ENCODE measurements at regions not wholly inside any gene's neighbourhood (a gene's known extent, or its start where the extent isn't known, plus 50 kb on each side); places are given as distances from the start of the nearest gene placed in this dataset.
"Not testable (repeated sequence)": the region's sequence is repeated elsewhere in the genome, so short reads cannot be mapped to it uniquely, and the experiment has no call there.

DNA sequence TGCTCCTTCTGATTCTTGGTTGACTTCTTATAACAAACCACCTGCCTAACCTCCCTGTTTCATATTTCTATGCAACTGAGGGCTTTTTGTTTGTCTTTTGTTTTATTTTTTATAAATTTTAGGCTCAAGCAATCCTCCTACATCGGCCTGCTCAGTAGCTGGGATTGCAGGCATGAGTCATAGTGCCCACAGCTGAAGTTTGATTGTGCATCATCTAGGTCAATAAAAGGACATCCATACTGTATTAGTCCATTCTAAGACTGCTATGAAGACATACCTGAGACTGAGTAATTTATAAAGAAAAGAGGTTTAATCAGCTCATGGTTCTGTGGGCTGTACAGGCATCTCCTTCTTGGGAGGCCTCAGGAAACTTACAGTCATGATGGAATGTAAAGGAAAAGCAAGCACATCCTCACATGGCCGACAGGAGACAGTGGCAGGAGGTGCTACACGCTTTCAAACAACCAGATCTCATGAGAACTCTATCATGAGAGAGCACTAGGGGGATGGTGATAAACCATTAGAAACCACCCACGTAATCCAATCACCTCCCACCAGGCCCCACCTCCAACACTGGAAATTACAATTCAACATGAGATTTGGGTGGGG is 285.0 kb downstream of the SIPA1L2 start:
- no peaks in the 10 kb centered on the region for H3K4me1 Mint-ChIP-seq
- peaks cover 6% of the 10 kb centered on the region for H3K9me3 Mint-ChIP-seq
- DNase-seq = no peak
- no peak overlapping the region for H3K4me3 Mint-ChIP-seq
- H3K27ac Mint-ChIP-seq = no peak overlapping the region
- H3K27me3 Mint-ChIP-seq = peaks cover 27% of the 10 kb centered on the region
- no peaks in the 10 kb centered on the region for H3K36me3 Mint-ChIP-seq

DNA sequence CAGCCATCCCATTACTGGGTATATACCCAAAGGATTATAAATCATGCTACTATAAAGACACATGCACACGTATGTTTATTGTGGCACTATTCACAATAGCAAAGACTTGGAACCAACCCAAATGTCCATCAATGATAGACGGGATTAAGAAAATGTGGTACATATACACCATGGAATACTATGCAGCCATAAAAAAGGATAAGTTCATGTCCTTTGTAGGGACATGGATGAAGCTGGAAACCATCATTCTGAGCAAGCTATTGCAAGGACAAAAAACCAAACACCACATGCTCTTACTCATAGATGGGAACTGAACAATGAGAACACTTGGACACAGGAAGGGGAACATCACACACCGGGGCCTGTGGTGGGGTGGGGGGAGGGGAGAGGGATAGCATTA is 285.7 kb downstream of the SIPA1L2 start:
- not testable (repeated sequence) for H3K36me3 Mint-ChIP-seq, H3K27ac Mint-ChIP-seq, DNase-seq, H3K9me3 Mint-ChIP-seq, H3K4me1 Mint-ChIP-seq, H3K4me3 Mint-ChIP-seq
- peaks cover 22% of the 10 kb centered on the region for H3K27me3 Mint-ChIP-seq

GRCh38 chr1:232340446-232340845 is 289.5 kb downstream of the SIPA1L2 start:
- peaks cover 3% of the 10 kb centered on the region for H3K4me1 Mint-ChIP-seq
- H3K9me3 Mint-ChIP-seq = peaks cover 6% of the 10 kb centered on the region
- H3K27me3 Mint-ChIP-seq = peaks cover 28% of the 10 kb centered on the region
- H3K27ac Mint-ChIP-seq = no peak overlapping the region
- no peaks in the 10 kb centered on the region for H3K36me3 Mint-ChIP-seq
- H3K4me3 Mint-ChIP-seq = no peak overlapping the region
- no peak for DNase-seq

DNA sequence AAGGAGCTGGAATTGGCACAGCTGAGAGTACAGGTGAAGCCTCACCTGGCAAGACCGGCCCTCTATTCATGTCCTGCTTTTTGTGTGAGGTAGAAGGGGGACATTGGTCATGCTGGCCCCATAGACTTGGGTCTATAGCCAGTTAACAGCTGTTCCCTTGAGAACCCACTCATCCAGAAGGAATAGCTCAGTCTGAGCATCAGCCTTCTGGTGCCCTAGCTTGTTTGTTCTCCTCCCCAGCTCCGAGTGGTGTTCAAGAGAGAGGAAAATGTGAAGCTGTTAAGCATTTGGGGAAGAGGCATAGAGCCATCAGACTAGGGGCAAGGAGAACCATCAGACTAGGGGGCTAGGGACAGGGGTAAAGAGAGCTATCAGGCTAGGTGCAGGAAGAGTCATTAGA is 290.9 kb downstream of the SIPA1L2 start:
- Mint-ChIP-seq H3K27me3 (peaks cover 31% of the 10 kb centered on the region), H3K27ac (no peak overlapping the region), H3K36me3 (no peaks in the 10 kb centered on the region), H3K9me3 (peaks cover 8% of the 10 kb centered on the region), H3K4me3 (no peak overlapping the region), H3K4me1 (peaks cover 12% of the 10 kb centered on the region)
- no peak for DNase-seq

GRCh38 chr1:232335741-232336293 is 294.1 kb downstream of the SIPA1L2 start:
- no peak overlapping the region for H3K4me3 Mint-ChIP-seq
- H3K36me3 Mint-ChIP-seq = no peaks in the 10 kb centered on the region

DNA sequence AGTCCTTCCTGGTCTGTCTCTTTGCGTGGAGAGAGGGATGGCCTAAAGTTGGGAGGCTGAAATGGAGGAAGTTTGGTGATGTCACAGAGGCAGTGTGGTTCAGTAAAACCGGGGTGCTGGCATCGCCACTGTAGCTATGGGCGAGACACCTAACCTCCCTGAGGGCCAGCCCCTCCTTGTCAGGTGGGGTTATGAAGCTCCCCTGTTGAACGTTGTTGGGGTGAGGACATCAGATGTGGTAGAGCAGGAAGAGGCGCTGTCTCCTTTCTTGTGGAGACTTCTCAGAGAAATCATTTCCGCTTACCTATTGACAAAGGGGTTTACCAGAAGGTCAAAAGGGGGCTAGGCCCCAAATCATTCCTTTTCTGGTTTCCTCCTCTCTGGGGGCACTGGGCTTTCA is 294.7 kb downstream of the SIPA1L2 start:
- peaks cover 4% of the 10 kb centered on the region for H3K9me3 Mint-ChIP-seq
- H3K27me3 Mint-ChIP-seq = peaks cover 32% of the 10 kb centered on the region
- H3K36me3 Mint-ChIP-seq = no peaks in the 10 kb centered on the region
- DNase-seq = peak; percentile 18
- H3K4me3 Mint-ChIP-seq = no peak overlapping the region
- peaks cover 17% of the 10 kb centered on the region for H3K4me1 Mint-ChIP-seq
- peak overlapping the region; percentile 46 for H3K27ac Mint-ChIP-seq

More at GRCh38 chr1:232335741-232336293, 294.1 kb downstream of the SIPA1L2 start:
- H3K27me3 Mint-ChIP-seq = peaks cover 35% of the 10 kb centered on the region
- no peak for DNase-seq
- no peak overlapping the region for H3K27ac Mint-ChIP-seq
- H3K9me3 Mint-ChIP-seq = peaks cover 4% of the 10 kb centered on the region
- H3K4me1 Mint-ChIP-seq = peaks cover 17% of the 10 kb centered on the region

DNA sequence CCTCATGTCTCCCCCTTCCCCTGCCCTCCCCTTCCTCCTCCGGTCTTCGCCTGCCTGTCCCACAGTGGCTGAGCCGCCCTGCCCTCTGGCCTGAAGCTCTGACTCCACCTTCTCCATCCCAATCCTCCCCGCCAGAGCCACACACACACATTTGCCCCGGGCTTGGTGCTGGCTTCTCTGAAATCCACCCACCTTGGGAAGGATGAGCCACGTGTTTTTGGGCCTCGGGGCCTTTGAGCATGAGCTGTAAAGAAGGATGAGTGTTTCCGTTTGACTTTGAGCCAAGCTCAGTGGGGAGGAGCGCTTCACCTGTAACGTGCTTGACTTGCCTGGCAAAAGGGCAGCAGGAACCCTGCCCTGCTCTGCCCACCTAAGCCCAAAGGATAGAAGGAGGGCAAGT is 295.1 kb downstream of the SIPA1L2 start:
- H3K27ac Mint-ChIP-seq = no peak overlapping the region
- H3K27me3 Mint-ChIP-seq = peaks cover 32% of the 10 kb centered on the region
- H3K4me1 Mint-ChIP-seq = peaks cover 17% of the 10 kb centered on the region
- no peaks in the 10 kb centered on the region for H3K36me3 Mint-ChIP-seq
- H3K9me3 Mint-ChIP-seq = peaks cover 4% of the 10 kb centered on the region
- DNase-seq = no peak
- no peak overlapping the region for H3K4me3 Mint-ChIP-seq

DNA sequence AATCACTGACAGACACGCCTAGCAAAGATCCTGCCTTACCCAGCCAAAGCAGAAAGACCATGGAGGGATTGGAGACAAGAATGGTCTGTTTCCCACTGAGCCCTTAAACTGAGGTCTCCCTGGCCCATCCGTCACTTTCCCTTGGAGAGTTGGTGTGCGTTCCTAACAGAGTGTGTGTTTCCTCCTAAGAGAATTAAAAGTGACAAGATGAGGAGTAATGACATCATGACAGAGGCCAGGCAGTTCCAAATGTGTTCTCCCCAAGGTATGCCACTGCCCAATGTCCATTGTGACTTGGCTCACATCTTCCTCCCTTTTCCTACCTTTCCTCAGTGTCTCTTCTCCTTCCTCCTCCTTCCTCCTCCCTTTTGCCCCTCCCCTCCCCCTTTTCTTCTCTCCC is 295.7 kb downstream of the SIPA1L2 start:
- H3K4me3 Mint-ChIP-seq = no peak overlapping the region
- H3K36me3 Mint-ChIP-seq = no peaks in the 10 kb centered on the region
- H3K27me3 Mint-ChIP-seq = peaks cover 36% of the 10 kb centered on the region
- H3K9me3 Mint-ChIP-seq = peaks cover 4% of the 10 kb centered on the region
- no peak for DNase-seq
- no peak overlapping the region for H3K27ac Mint-ChIP-seq
- H3K4me1 Mint-ChIP-seq = peaks cover 17% of the 10 kb centered on the region

- Mint-ChIP-seq H3K4me3 (no peak overlapping the region), H3K36me3 (no peaks in the 10 kb centered on the region), H3K27me3 (peaks cover 32% of the 10 kb centered on the region), H3K9me3 (peaks cover 4% of the 10 kb centered on the region), H3K4me1 (peaks cover 17% of the 10 kb centered on the region), H3K27ac (no peak overlapping the region)
- no peak for DNase-seq
These were observed 296.5 kb downstream of the SIPA1L2 start for GRCh38 chr1:232333419-232333767.

DNA sequence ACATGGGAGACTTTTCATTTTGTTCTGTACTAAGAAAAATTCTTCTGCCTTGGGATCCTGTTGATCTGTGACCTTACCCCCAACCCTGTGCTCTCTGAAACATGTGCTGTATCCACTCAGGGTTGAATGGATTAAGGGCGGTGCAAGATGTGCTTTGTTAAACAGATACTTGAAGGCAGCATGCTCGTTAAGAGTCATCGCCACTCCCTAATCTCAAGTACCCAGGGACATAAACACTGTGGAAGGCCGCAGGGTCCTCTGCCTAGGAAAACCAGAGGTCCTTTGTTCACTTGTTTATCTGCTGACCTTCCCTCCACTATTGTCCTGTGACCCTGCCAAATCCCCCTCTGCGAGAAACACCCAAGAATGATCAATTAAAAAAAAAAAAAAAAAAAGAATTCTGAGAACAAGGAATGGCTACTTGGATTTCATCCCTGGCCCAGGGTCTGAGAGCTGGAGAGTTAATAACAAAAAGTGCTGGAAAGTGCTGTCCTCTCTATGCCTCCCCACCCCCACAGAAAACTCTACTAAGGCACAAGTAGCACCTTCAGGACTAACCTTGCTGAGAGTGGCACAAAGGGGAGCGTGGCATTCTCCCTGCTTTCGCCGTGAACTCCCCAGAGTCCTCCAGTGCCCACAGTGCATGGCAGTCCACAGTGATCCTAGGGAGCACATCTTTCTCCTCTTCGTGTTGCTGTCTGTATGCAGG is 297.1 kb downstream of the SIPA1L2 start:
- Mint-ChIP-seq H3K27me3 (peaks cover 28% of the 10 kb centered on the region), H3K4me1 (peaks cover 17% of the 10 kb centered on the region)
- not testable (repeated sequence) for H3K4me3 Mint-ChIP-seq

GRCh38 chr1:232329103-232329813 is 300.7 kb downstream of the SIPA1L2 start:
- Mint-ChIP-seq H3K4me3 (no peak overlapping the region), H3K27me3 (peaks cover 14% of the 10 kb centered on the region), H3K36me3 (no peaks in the 10 kb centered on the region), H3K4me1 (peaks cover 5% of the 10 kb centered on the region), H3K9me3 (no peaks in the 10 kb centered on the region), H3K27ac (no peak overlapping the region)
- no peak for DNase-seq

More for the DNA sequence above, 297.1 kb downstream of the SIPA1L2 start:
- not testable (repeated sequence) for H3K36me3 Mint-ChIP-seq, H3K27ac Mint-ChIP-seq, DNase-seq, H3K9me3 Mint-ChIP-seq

DNA sequence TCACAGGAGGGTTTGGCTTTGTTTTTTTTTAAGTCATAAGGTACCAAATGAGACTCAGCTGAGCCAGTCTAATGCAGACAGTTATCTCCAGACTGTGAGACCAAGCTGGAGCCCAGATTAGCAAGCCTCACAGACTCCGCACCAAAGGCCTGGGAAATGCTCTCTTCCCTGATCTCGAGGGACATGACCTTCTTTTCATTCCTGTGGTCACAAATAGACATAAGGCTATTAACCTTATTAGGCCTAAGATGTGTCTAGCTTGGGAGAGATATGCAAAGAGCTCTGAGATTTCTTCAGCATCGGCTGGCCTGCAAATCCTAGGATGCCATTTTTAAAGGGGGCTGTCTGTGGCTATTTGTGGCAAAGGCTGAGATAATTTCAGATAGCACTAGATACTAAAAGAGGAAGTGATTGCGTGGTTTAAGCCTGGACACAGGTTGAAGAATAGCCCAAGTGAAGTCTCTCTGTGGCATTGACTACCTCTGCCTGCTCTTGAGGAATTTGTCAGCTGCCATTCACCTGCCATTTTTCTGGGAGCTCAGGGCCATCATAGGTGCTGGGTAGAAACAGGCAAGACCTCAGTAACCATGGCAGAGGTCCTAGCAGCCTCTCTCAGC is 301.3 kb downstream of the SIPA1L2 start:
- Mint-ChIP-seq H3K27me3 (peaks cover 10% of the 10 kb centered on the region), H3K27ac (no peak overlapping the region)
- no peak for DNase-seq

GRCh38 chr1:232327899-232328298 is 302.0 kb downstream of the SIPA1L2 start:
- DNase-seq = no peak
- Mint-ChIP-seq H3K9me3 (no peaks in the 10 kb centered on the region), H3K4me1 (no peaks in the 10 kb centered on the region), H3K36me3 (no peaks in the 10 kb centered on the region), H3K27ac (no peak overlapping the region), H3K4me3 (no peak overlapping the region), H3K27me3 (peaks cover 8% of the 10 kb centered on the region)

More for the DNA sequence above, 301.3 kb downstream of the SIPA1L2 start:
- H3K4me1 Mint-ChIP-seq = peaks cover 1% of the 10 kb centered on the region
- no peak overlapping the region for H3K4me3 Mint-ChIP-seq
- H3K36me3 Mint-ChIP-seq = no peaks in the 10 kb centered on the region
- no peaks in the 10 kb centered on the region for H3K9me3 Mint-ChIP-seq

GRCh38 chr1:232327269-232327668 is 302.7 kb downstream of the SIPA1L2 start:
- DNase-seq = no peak
- Mint-ChIP-seq H3K36me3 (no peaks in the 10 kb centered on the region), H3K4me3 (no peak overlapping the region), H3K27ac (no peak overlapping the region), H3K27me3 (peaks cover 8% of the 10 kb centered on the region), H3K9me3 (no peaks in the 10 kb centered on the region), H3K4me1 (no peaks in the 10 kb centered on the region)

DNA sequence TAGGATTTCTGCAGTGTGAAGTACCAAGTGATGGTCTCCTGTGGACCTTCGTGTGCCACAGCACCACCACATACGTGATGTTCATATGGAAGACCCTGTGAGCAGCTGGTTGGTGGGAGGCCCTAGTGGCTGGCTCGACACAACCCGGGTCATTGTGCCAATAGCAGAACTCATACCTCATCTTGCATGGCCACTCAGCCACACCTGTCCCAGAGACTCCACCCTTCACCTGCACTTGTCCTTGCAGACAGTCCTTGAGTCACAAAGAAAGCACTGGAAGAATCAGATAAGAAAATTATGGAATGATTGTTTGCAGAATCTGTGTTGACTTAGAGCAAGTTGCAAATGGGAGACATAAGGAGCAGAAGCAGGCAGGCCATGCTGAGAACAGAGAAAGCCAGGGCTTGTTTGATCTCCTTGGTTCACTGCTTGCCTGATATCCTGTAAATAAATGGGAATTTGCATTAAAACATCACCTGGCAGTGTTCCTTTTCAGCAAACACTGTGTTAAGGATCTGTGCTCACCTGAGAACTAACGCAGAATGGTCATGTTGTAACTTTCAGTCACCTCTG is 307.7 kb downstream of the SIPA1L2 start:
- Mint-ChIP-seq H3K36me3 (no peaks in the 10 kb centered on the region), H3K4me1 (no peaks in the 10 kb centered on the region), H3K9me3 (no peaks in the 10 kb centered on the region), H3K4me3 (no peak overlapping the region), H3K27ac (no peak overlapping the region), H3K27me3 (peaks cover 3% of the 10 kb centered on the region)
- DNase-seq = no peak

Measured in activated naive CD8-positive, alpha-beta T cell treated with anti-CD3 and anti-CD28 coated beads for 36 hours (primary cell).